Fibroblast of gingiva (primary cell): ENCODE measurements at regions not wholly inside any gene's neighbourhood (a gene's known extent, or its start where the extent isn't known, plus 50 kb on each side); places are given as distances from the start of the nearest gene placed in this dataset.
"Not testable (repeated sequence)": the region's sequence is repeated elsewhere in the genome, so short reads cannot be mapped to it uniquely, and the experiment has no call there.

ENCODE experiments used
- DNase-seq: peaks from one replicate; pipeline ENCODE4 v3.0.0-alpha.2; 2011; ENCODE audit warnings: low read depth

- DNase-seq: no peak
Observed at GRCh38 chr5:121478636-121479035, 373.0 kb upstream of the FTMT start.

DNA sequence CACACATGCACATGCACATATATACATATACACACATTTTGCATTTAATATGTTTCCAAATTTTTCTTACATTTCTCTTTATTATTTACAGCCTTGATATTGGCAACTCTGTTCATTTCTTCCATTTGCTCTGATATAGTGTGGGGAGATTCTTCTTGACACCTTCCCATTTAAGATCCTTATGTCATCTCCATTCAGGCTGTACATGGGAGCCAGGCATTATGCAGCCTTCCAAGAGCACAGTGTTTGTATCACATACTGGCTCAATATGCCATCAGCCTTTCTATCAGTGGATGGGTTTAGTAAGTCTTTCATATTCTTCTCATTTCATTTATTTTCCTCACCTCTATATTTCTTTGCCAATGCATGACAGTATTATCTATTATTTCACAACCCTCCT is 372.3 kb upstream of the FTMT start:
- no peak for DNase-seq

GRCh38 chr5:121485281-121485680 is 366.4 kb upstream of the FTMT start:
- DNase-seq: no peak

DNA sequence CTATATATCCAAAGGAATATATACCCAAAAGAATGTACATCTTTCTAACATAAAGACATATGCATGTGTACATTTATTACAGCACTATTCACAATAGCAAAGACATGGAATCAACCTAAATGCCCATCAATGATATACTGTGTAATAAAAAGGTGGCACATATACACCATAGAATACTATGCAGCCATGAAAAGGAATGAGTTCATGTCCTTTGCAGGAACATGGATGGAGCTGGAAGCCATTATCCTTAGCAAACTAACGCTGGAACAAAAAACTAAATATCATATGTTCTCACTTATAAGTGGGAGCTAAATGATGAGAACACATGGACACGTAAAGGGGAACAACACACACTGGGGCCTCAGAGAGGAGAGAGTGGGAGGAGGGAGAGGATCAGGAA is 365.7 kb upstream of the FTMT start:
- DNase-seq: not testable (repeated sequence)

- no peak for DNase-seq
Observed at GRCh38 chr5:121489972-121490371, 361.7 kb upstream of the FTMT start.

DNA sequence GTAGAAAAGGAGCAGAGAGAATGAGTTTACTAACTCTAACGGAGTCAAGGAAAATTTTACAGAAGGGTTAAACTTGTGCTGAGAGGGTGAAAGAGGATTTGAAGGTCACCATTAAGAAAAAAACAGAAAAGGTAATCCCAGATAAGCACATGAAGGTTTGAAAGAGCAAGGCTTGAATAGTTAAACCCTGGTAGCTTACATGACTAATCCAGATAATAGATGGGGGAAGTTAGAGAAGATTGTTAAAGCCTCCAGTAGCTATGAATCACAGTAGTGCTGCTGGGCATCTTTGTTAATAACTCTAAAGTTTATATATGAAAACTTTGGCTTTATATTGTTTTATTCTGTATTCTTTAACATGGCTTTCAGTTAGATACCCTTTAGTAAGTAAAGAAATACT is 354.5 kb upstream of the FTMT start:
- DNase-seq: no peak

DNA sequence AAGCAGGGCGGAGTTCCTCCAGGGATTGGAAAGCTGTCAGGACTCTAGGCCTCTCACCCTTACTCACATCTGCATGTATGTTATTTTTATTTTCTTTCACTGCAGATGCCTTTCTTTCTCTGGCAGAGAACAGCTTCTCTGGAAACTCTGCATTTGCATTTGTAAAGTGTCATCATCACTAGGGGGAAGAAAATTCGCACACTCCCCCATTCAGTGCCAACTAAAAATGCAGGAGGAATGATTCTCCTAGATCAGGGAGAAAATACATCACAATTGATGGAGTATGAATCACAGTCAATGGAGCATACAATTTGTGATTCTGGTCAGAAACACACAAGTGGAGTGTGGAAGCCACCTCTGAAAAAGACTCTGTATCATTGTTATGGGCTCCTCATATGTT is 351.4 kb upstream of the FTMT start:
- DNase-seq: no peak

DNA sequence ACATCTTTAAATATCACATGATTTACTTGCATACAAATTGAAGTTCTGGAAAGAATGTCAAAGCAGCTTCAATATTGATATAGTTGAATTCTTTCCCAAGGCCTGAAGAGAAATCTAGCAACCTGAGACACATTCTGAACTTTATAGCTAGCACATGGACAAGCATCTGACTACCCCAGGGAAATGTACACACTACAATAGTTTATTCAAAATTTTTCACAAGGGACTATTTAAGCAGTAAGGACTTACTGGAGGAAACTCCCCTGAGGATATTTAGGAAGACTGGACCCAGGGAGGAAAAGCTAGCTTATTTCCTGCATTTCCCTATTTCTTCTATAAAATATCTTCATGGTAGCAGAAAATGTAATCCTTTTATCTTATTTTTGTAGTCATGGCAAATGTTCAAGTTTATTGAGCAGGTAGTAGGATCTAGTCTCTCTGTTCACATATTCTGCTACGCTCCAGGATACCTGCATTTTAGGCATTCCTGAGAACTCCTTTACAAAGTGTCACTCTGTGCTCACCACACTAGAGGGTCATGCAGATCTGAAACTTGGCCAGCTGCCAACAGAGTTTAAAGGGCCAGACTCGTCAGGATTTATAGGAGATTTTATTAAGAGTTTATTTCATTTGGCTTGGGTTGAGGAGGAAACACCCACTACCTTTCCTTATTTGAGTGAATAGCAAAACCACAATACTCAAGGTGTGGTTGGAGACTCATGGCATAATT is 348.4 kb upstream of the FTMT start:
- DNase-seq: peak; percentile 4

- no peak for DNase-seq
Observed at GRCh38 chr5:121516997-121517396, 334.7 kb upstream of the FTMT start.

DNA sequence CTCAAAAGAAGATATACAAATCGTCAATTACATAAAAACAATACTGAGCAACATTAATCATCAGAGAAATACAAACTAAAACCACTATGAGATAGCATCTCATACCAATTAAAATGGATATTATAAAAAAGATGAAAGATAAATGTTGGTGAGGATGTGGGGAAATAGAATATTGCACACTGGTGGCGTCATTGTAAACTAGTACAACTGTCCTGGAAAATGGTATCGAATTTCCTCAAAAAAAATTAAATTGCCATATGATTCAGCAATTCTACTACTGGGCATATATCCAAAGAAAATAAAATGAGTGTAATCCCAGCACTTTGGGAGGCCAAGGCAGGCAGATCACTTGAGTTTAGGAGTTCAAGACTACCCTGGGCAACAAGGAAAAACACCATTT is 326.0 kb upstream of the FTMT start:
- peak; percentile 36 for DNase-seq

DNA sequence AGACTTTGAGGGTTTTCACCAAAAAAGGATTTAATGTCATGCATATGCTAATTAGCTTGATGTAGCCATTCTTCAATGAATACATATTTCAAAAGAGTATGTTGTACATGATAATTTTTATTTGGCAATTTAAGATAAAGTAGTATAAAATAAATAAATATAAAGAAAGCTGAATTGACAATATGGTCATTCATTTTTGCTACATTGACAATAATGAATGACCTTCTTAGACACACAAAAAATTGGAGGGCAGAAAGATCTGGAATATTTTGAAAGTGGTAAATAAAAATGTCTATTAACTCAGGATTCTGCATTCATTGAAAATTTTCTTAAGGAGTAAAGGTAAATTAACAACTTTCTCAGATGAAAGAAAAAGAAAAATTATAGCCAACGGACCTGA is 324.8 kb upstream of the FTMT start:
- DNase-seq: no peak

- no peak for DNase-seq
Observed at GRCh38 chr5:121533814-121534213, 317.9 kb upstream of the FTMT start.

DNA sequence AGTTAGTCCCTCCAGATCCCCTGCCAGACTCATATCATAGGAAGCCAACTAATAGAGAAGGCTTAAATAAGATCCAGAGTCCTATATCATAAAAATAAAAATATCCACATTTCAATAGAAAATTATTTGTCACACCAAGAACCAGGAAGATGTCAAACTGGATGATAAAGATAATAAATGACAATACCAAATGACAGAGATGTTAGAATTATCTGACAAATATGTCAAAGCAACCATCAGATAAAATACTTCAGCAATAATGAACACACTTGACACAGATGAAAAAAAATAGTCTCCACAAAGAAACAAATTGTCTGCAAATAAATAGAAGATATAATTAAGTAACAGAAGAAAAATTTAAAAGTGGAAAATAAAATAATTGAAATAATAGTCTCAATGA is 300.7 kb upstream of the FTMT start:
- no peak for DNase-seq

DNA sequence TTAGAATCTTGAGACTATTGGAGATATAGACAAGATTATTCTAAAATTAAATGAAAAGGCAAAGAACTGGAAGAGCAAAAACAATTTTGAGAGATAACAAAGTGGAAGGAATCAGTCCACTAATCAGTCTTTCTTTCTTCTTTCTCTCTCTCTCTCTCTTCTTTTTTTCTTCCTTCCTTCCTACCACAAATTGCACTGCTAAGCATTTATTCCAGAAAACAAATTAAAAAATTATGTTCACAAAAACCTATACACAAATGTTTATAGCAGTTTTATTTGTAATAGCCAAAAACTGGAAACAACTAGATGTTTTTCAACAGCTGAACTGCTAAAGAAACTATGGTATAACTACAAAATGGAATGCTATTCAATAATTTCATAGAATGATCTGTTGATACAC is 291.9 kb upstream of the FTMT start:
- DNase-seq: no peak

GRCh38 chr5:121572061-121572460 is 279.6 kb upstream of the FTMT start:
- DNase-seq: no peak

DNA sequence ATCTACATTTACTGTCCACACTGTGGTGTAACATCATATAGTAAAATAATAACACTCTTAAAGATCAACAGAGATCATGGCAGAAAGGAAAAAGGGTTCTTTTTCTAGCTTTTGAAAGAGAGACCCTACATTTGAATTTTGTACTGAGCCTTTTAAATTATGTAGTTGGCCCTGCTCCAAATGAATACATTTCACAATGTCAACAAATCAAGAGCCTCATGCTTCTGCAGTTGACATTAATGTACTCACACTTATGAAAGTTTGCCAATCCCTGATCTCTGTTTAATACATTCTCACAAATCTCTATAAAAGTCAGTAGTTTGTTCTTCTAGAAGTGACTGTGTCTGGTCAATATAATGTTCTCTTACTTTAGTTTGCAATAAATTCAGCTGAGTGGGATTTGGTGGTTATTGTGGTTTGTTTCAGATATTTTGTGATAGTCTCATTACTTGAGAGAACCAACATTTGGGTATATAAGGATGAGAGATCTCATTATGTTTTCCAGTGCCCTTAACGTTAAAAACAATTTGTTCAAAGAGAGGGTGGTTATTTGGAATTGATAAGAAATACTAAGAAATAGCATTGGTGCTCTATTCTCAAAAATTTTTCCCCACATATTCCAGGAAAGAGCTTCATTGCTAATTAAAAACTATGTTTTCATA is 277.8 kb upstream of the FTMT start:
- no peak for DNase-seq

DNA sequence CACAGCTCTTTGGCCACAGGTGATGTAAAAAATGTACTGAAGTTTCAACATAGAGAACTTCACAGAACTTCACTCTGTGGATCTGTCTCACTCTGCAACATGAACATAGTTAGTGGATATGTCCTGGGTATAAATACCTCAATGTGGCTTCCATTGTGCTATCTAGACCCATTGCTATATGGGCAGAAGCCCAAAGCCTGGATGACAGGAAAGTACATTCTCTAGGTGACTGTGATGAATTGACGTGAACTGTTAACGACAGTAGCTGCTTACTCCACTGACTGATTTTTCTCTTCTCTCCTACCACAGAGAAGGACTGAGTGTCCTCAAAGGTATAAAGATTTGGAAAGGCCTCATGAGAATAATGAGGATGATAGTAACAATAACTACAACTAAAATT is 270.1 kb upstream of the FTMT start:
- DNase-seq: no peak

- no peak for DNase-seq
Observed at GRCh38 chr5:121596882-121597281, 254.8 kb upstream of the FTMT start.

GRCh38 chr5:121608826-121609225 is 242.9 kb upstream of the FTMT start:
- DNase-seq: no peak

DNA sequence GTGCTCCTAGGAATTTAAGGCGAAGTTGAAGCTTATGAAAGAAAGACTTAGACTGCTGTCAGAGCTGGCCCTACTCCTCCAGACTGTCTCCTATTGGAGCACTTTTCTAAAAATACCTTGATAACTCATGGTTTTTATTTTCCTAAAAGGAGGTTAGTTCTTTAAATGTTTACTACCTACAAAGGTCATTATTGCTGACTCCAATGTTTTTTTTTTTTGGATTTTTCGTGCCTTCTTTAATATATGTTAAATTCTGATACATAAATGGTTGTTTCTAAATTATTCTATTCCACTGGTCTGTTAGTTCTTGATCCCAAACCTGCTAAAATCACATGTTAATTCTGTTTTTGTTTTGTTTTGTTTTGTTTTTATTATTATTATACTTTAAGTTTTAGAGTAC is 227.6 kb upstream of the FTMT start:
- no peak for DNase-seq

GRCh38 chr5:121628783-121629182 is 222.9 kb upstream of the FTMT start:
- no peak for DNase-seq

GRCh38 chr5:121630402-121630801 is 221.3 kb upstream of the FTMT start:
- DNase-seq: peak; percentile 41

GRCh38 chr5:121634946-121635345 is 216.7 kb upstream of the FTMT start:
- no peak for DNase-seq

- no peak for DNase-seq
Observed at GRCh38 chr5:121638126-121638525, 213.6 kb upstream of the FTMT start.
